ENCODE measurements at regions not wholly inside any gene's neighbourhood (a gene's known extent, or its start where the extent isn't known, plus 50 kb on each side); places are given as distances from the start of the nearest gene placed in this dataset.

DNA sequence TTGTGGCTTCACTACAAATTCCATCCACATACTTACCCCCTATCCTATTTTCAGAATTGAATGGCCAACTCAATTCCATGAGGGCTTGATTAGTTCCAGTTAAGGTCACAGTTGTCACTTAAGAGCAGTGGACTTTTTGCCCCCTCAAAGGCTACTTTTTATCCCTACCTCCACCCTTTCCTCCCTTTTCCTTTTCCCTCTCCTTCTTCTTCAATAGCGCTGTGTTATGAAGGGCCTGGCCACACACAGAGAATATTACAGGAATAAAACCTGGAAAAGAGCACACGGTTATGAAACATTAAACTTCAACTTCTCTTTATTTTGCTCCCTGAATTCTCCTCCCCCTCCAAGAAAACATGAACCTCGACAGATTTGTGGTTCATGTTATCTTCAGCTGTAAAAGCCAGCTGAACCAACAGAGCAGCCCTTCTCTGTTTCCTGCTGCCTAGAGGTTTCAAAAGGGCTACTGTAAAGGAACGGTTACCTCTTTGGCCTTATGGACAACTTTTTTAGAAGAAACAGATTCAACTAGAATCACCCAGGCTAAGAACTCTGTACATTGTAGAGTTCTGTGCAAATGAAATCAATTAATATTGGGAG lies 87.0 kb upstream of the RPL34 start:
- Mint-ChIP-seq H3K36me3 (ENCODE audit: insufficient read depth, unreplicated experiment) (no peaks in the 10 kb centered on the region), H3K9me3 (ENCODE audit: unreplicated experiment) (no peaks in the 10 kb centered on the region), H3K4me1 (ENCODE audit: insufficient read depth, unreplicated experiment) (peaks cover 10% of the 10 kb centered on the region), H3K27ac (ENCODE audit: low read depth, unreplicated experiment) (no peak overlapping the region), H3K27me3 (ENCODE audit: insufficient read depth, unreplicated experiment) (no peaks in the 10 kb centered on the region), H3K4me3 (ENCODE audit: unreplicated experiment) (no peak overlapping the region)
- TF ChIP-seq, protein P1, sequence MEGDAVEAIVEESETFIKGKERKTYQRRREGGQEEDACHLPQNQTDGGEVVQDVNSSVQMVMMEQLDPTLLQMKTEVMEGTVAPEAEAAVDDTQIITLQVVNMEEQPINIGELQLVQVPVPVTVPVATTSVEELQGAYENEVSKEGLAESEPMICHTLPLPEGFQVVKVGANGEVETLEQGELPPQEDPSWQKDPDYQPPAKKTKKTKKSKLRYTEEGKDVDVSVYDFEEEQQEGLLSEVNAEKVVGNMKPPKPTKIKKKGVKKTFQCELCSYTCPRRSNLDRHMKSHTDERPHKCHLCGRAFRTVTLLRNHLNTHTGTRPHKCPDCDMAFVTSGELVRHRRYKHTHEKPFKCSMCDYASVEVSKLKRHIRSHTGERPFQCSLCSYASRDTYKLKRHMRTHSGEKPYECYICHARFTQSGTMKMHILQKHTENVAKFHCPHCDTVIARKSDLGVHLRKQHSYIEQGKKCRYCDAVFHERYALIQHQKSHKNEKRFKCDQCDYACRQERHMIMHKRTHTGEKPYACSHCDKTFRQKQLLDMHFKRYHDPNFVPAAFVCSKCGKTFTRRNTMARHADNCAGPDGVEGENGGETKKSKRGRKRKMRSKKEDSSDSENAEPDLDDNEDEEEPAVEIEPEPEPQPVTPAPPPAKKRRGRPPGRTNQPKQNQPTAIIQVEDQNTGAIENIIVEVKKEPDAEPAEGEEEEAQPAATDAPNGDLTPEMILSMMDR (IDR thresholded peaks at IDR 0.05; ENCODE audit: unreplicated experiment): no peak
- BruUV-seq (replicated peaks): no TSS peak
- CTCF ChIA-PET: no interaction called here
- POLR2A ChIA-PET: no interaction called here
- DNase-seq (ENCODE audit: unreplicated experiment): no peak
- intact Hi-C loops (cut with micrococcal nuclease): no loop called here

DNA sequence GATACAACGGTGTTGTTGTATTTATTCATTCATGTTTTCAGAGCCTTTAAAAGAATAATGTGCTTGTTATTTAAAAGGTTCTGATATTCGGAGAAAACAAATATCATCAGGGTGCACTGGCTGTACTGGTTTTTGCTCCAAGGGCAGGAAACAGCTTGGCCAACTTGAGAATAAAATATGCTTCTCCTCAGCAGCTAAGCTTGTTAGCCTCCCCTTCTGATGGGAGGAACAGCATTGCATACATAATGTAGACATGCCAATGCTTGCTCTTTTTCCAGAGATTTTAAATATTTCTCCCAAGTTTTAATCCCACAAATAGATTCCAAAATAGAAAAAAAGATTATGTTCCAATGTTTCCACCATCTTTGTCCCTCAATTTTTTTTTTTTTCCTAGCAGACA lies 87.6 kb upstream of the RPL34 start:
- CTCF ChIA-PET: interaction anchor here (1.2 kb wide), 1 partner anchor 39 kb away, joined by 6 read pairs; no protein-coding TSS in a partner anchor
- intact Hi-C loops (cut with micrococcal nuclease): no loop called here
- H3K4me3 Mint-ChIP-seq (ENCODE audit: unreplicated experiment): no peak overlapping the region

DNA sequence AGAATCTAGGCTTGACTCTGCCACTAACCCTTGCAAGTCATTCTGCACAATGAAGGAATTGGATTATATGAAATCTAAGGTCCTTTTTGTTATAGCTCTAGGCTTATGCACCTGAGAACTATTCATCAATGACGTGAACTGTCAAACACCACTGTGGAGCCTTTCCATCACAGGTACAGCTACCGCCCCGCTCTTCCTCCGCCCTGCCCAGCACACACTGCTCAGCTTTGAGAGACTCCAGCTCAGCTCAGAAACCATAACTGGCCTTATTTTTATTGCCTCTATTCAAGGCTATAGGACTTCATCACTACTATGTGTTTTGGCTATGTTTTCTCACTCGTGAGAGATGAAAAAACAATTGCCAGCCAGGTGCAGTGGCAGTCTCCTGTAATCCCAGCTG lies 88.2 kb upstream of the RPL34 start:
- CTCF ChIA-PET: interaction anchor here (1.2 kb wide), 1 partner anchor 39 kb away, joined by 6 read pairs; no protein-coding TSS in a partner anchor

More for the DNA sequence above, 87.6 kb upstream of the RPL34 start:
- no TSS peak for BruUV-seq (replicated peaks)
- TF ChIP-seq, protein P1 (IDR thresholded peaks at IDR 0.05; ENCODE audit: unreplicated experiment): no peak
- no peaks in the 10 kb centered on the region for H3K36me3 Mint-ChIP-seq (ENCODE audit: insufficient read depth, unreplicated experiment)
- peaks cover 10% of the 10 kb centered on the region for H3K4me1 Mint-ChIP-seq (ENCODE audit: insufficient read depth, unreplicated experiment)
- no peaks in the 10 kb centered on the region for H3K9me3 Mint-ChIP-seq (ENCODE audit: unreplicated experiment)
- POLR2A ChIA-PET: interaction anchor here (0.5 to 0.9 kb wide), 3 partner anchors 12 to 574 kb away, joined by 3 read pairs; no protein-coding TSS in a partner anchor
- DNase-seq (ENCODE audit: unreplicated experiment): no peak
- no peak overlapping the region for H3K27ac Mint-ChIP-seq (ENCODE audit: low read depth, unreplicated experiment)
- H3K27me3 Mint-ChIP-seq (ENCODE audit: insufficient read depth, unreplicated experiment): no peaks in the 10 kb centered on the region

DNA sequence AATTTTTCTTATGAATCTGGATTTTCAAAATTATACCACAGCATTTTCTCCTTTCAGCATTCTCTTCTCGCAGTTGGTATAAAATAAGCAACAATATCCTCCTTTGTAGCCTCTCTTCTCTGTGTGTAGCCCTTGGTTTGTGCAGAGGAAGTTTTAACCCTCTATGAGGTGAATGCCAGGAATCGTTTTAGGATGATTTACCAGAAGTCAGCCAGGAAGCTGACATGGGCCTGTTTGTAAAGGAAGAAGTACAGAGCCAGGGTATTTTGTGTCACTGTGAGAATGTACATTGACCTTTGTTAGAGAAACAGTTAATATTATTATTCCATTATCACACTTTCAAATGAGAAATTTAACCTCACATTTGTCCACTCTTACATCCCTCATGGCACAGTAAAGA lies 88.9 kb upstream of the RPL34 start:
- Mint-ChIP-seq H3K4me1 (ENCODE audit: insufficient read depth, unreplicated experiment) (peaks cover 10% of the 10 kb centered on the region), H3K4me3 (ENCODE audit: unreplicated experiment) (no peak overlapping the region), H3K36me3 (ENCODE audit: insufficient read depth, unreplicated experiment) (no peaks in the 10 kb centered on the region), H3K9me3 (ENCODE audit: unreplicated experiment) (no peaks in the 10 kb centered on the region), H3K27me3 (ENCODE audit: insufficient read depth, unreplicated experiment) (no peaks in the 10 kb centered on the region), H3K27ac (ENCODE audit: low read depth, unreplicated experiment) (no peak overlapping the region)
- intact Hi-C loops (cut with micrococcal nuclease): no loop called here
- CTCF ChIA-PET: no interaction called here
- TF ChIP-seq, protein P1 (IDR thresholded peaks at IDR 0.05; ENCODE audit: unreplicated experiment): no peak
- DNase-seq (ENCODE audit: unreplicated experiment): no peak
- BruUV-seq (replicated peaks): no TSS peak
- POLR2A ChIA-PET: interaction anchor here (0.5 to 0.8 kb wide), 2 partner anchors 122 to 1263 kb away, joined by 3 read pairs; no protein-coding TSS in a partner anchor

More for the DNA sequence above, 88.2 kb upstream of the RPL34 start:
- Mint-ChIP-seq H3K36me3 (ENCODE audit: insufficient read depth, unreplicated experiment) (no peaks in the 10 kb centered on the region), H3K4me3 (ENCODE audit: unreplicated experiment) (no peak overlapping the region), H3K27me3 (ENCODE audit: insufficient read depth, unreplicated experiment) (no peaks in the 10 kb centered on the region), H3K4me1 (ENCODE audit: insufficient read depth, unreplicated experiment) (peaks cover 10% of the 10 kb centered on the region), H3K9me3 (ENCODE audit: unreplicated experiment) (no peaks in the 10 kb centered on the region), H3K27ac (ENCODE audit: low read depth, unreplicated experiment) (no peak overlapping the region)
- no peak for DNase-seq (ENCODE audit: unreplicated experiment)
- TF ChIP-seq, protein P1 (IDR thresholded peaks at IDR 0.05; ENCODE audit: unreplicated experiment): no peak
- BruUV-seq (replicated peaks): no TSS peak
- intact Hi-C loops (cut with micrococcal nuclease): no loop called here
- POLR2A ChIA-PET: interaction anchor here (0.5 to 0.9 kb wide), 4 partner anchors 13 to 575 kb away, joined by 3 read pairs; no protein-coding TSS in a partner anchor
